PC-3 (cell line): ENCODE measurements at regions not wholly inside any gene's neighbourhood (a gene's known extent, or its start where the extent isn't known, plus 50 kb on each side); places are given as distances from the start of the nearest gene placed in this dataset.

Source experiments
- ATAC-seq: fragments of 200-7000 bp; cut with Tn5 transposase; 2 replicates; pipeline ENCODE4 v1.9.1; 2020; ENCODE audit warnings: mild to moderate bottlenecking, moderate library complexity
- BruUV-seq: library from RNA; stranded (reverse); fragments of 400-500 nt; replicated peaks from 2 replicates; lab custom pipeline; 2021; lab: Mats Ljungman, UMichigan
- CTCF ChIA-PET: fragments of 300-600 bp; sonication (Branson Sonifier 250); formaldehyde crosslinking; loops from one replicate; lab custom pipeline; 2022; ENCODE audit warnings: antibody characterized with exemption; lab: Charles Lee
- POLR2A ChIA-PET: fragments of 300-600 bp; sonication (Branson Sonifier 250); formaldehyde crosslinking; loops from one replicate; lab custom pipeline; 2022; ENCODE audit warnings: antibody characterized with exemption; ENCODE audit not compliant: unreplicated experiment; lab: Charles Lee
- DNase-seq: peaks from one replicate; pipeline ENCODE4 v3.0.0-alpha.2; 2015
- H2AFZ ChIP-seq: fragments of 300-600 bp; sonication (generic); 2 replicates; pipeline ENCODE4 v1.6.0; 2016; ENCODE audit warnings: antibody characterized with exemption, low read length
- H3F3A ChIP-seq: fragments of 300-600 bp; sonication (generic); one replicate; pipeline ENCODE4 v1.6.0; 2017; ENCODE audit warnings: antibody characterized with exemption, low read length, control low read depth, mild to moderate bottlenecking; ENCODE audit not compliant: unreplicated experiment
- H3K27ac ChIP-seq: fragments of 300-600 bp; sonication (generic); 2 replicates; pipeline ENCODE4 v1.5.1; 2016; ENCODE audit warnings: mild to moderate bottlenecking, low read length
- H3K27me3 ChIP-seq: fragments of 300-600 bp; sonication (generic); 2 replicates; pipeline ENCODE4 v1.6.1; 2016; ENCODE audit warnings: low read length, mixed read lengths
- H3K36me3 ChIP-seq: fragments of 300-600 bp; sonication (generic); 2 replicates; pipeline ENCODE4 v1.6.1; 2016; ENCODE audit warnings: low read depth, mixed run types, low read length, mixed read lengths
- H3K4me1 ChIP-seq: fragments of 300-600 bp; sonication (generic); 2 replicates; pipeline ENCODE4 v1.5.1; 2016; ENCODE audit warnings: low read length; ENCODE audit not compliant: insufficient read depth
- H3K4me2 ChIP-seq: fragments of 300-600 bp; sonication (generic); 2 replicates; pipeline ENCODE4 v1.6.0; 2016; ENCODE audit warnings: low read length
- H3K4me3 ChIP-seq: fragments of 300-600 bp; sonication (generic); 2 replicates; pipeline ENCODE4 v1.5.1; 2016; ENCODE audit warnings: mild to moderate bottlenecking, low read length, mixed read lengths
- H3K79me2 ChIP-seq: fragments of 300-600 bp; sonication (generic); 2 replicates; pipeline ENCODE4 v1.6.1; 2017; ENCODE audit warnings: low read length, mixed read lengths
- H3K9ac ChIP-seq: fragments of 300-600 bp; sonication (generic); 2 replicates; pipeline ENCODE4 v1.6.0; 2016; ENCODE audit warnings: mild to moderate bottlenecking, low read length
- H3K9me2 ChIP-seq: fragments of 300-600 bp; sonication (generic); replicated peaks from 2 replicates; pipeline ENCODE4 v1.6.1; 2016; ENCODE audit warnings: mixed run types, low read length, mixed read lengths
- H3K9me3 ChIP-seq: fragments of 300-600 bp; sonication (generic); 2 replicates; pipeline ENCODE4 v1.6.1; 2016; ENCODE audit warnings: low read length, mixed read lengths
- H4K20me1 ChIP-seq: fragments of 300-600 bp; sonication (generic); 2 replicates; pipeline ENCODE4 v1.6.1; 2016; ENCODE audit warnings: low read length, mixed read lengths
- CTCF ChIP-seq: fragments of 300-600 bp; sonication (generic); conservative IDR thresholded peaks from 2 replicates; pipeline ENCODE4 v1.5.1; 2017; ENCODE audit warnings: antibody characterized with exemption, low read depth, mild to moderate bottlenecking, low read length
- EZH2 ChIP-seq: fragments of 300-600 bp; sonication (generic); IDR thresholded peaks from one replicate; pipeline ENCODE4 v1.6.1; 2017; ENCODE audit warnings: antibody characterized with exemption, mild to moderate bottlenecking, low read length; ENCODE audit not compliant: unreplicated experiment
- EZH2phosphoT487 ChIP-seq: fragments of 300-600 bp; sonication (generic); IDR thresholded peaks from 2 replicates; pipeline ENCODE4 v1.6.1; 2018; ENCODE audit warnings: mild to moderate bottlenecking, antibody characterized with exemption, low read length, borderline replicate concordance
- intact Hi-C: fragments of 100-400 bp; cut with micrococcal nuclease; formaldehyde crosslinking; loops from 2 replicates; pipeline ENCODE4 v1.9.0; 2023

GRCh38 chr3:6734395-6734746, 126.5 kb upstream of the GRM7 start:
- H3F3A ChIP-seq = no peaks in the 10 kb centered on the region
- no peak overlapping the region for H3K27ac ChIP-seq
- H3K4me2 ChIP-seq = no peak overlapping the region
- H3K9ac ChIP-seq = no peak overlapping the region
- H3K4me3 ChIP-seq = no peak overlapping the region
- ATAC-seq (no peak), DNase-seq (no peak)
- TF ChIP-seq CTCF = no peak
- no peak for TF ChIP-seq EZH2phosphoT487
- no peak for TF ChIP-seq EZH2
- no peaks in the 10 kb centered on the region for H4K20me1 ChIP-seq
- ChIA-PET POLR2A (no interaction called here), CTCF (no interaction called here)
- no peaks in the 10 kb centered on the region for H3K79me2 ChIP-seq
- no peaks in the 10 kb centered on the region for H3K36me3 ChIP-seq
- no TSS peak for BruUV-seq
- H3K4me1 ChIP-seq = no peaks in the 10 kb centered on the region
- peaks cover 8% of the 10 kb centered on the region for H3K9me3 ChIP-seq
- no peak overlapping the region for H2AFZ ChIP-seq
- H3K9me2 ChIP-seq = no peaks in the 10 kb centered on the region
- no peaks in the 10 kb centered on the region for H3K27me3 ChIP-seq
- intact Hi-C loops = no loop called here

- Histone ChIP-seq H3K4me2 (no peak overlapping the region), H3K9me2 (no peaks in the 10 kb centered on the region), H3K36me3 (no peaks in the 10 kb centered on the region), H3F3A (no peaks in the 10 kb centered on the region), H2AFZ (no peak overlapping the region), H3K79me2 (no peaks in the 10 kb centered on the region), H3K9me3 (no peaks in the 10 kb centered on the region; the same call in none of the 2 replicates), H3K27me3 (no peaks in the 10 kb centered on the region), H3K4me3 (no peak overlapping the region), H3K27ac (no peak overlapping the region), H3K4me1 (no peaks in the 10 kb centered on the region), H3K9ac (no peak overlapping the region), H4K20me1 (no peaks in the 10 kb centered on the region)
- ChIA-PET CTCF (no interaction called here), POLR2A (no interaction called here)
- DNase-seq = no peak
- BruUV-seq = no TSS peak
- intact Hi-C loops = no loop called here
- ATAC-seq = no peak
- TF ChIP-seq EZH2 (no peak), CTCF (no peak), EZH2phosphoT487 (no peak)
Measured at GRCh38 chr3:6736836-6737629, 123.9 kb upstream of the GRM7 start.

GRCh38 chr3:6737630-6738029, 123.3 kb upstream of the GRM7 start:
- BruUV-seq = no TSS peak
- Histone ChIP-seq H3K9me3 (no peaks in the 10 kb centered on the region; the same call in none of the 2 replicates), H3K4me1 (no peaks in the 10 kb centered on the region), H4K20me1 (no peaks in the 10 kb centered on the region), H3F3A (no peaks in the 10 kb centered on the region), H3K79me2 (no peaks in the 10 kb centered on the region), H3K9me2 (no peaks in the 10 kb centered on the region), H3K9ac (no peak overlapping the region), H3K36me3 (no peaks in the 10 kb centered on the region), H3K27ac (no peak overlapping the region), H3K4me2 (no peak overlapping the region), H3K4me3 (no peak overlapping the region), H3K27me3 (no peaks in the 10 kb centered on the region), H2AFZ (no peak overlapping the region)
- intact Hi-C loops = no loop called here
- ChIA-PET CTCF (no interaction called here), POLR2A (no interaction called here)
- DNase-seq = no peak
- ATAC-seq = no peak
- TF ChIP-seq EZH2phosphoT487 (no peak), EZH2 (no peak), CTCF (no peak)
